OCI-LY7 (cell line): ENCODE measurements at regions not wholly inside any gene's neighbourhood (a gene's known extent, or its start where the extent isn't known, plus 50 kb on each side); places are given as distances from the start of the nearest gene placed in this dataset.

Experiments used
- EZH2phosphoT487 ChIP-seq: fragments of 200-600 bp; sonication (generic); IDR thresholded peaks from 2 replicates; pipeline ENCODE4 v1.6.1; 2018; ENCODE audit warnings: low read depth, borderline replicate concordance, mild to moderate bottlenecking, mixed run types, antibody characterized with exemption, low read length, moderate library complexity, mixed read lengths
- TF ChIP-seq, protein P1 (sequence below): fragments of 200-600 bp; sonication (generic); conservative IDR thresholded peaks from 2 replicates; pipeline ENCODE4 v1.5.1; 2014; ENCODE audit warnings: mild to moderate bottlenecking, antibody characterized with exemption, low read length, moderate library complexity, mixed read lengths

- TF ChIP-seq, protein P1, sequence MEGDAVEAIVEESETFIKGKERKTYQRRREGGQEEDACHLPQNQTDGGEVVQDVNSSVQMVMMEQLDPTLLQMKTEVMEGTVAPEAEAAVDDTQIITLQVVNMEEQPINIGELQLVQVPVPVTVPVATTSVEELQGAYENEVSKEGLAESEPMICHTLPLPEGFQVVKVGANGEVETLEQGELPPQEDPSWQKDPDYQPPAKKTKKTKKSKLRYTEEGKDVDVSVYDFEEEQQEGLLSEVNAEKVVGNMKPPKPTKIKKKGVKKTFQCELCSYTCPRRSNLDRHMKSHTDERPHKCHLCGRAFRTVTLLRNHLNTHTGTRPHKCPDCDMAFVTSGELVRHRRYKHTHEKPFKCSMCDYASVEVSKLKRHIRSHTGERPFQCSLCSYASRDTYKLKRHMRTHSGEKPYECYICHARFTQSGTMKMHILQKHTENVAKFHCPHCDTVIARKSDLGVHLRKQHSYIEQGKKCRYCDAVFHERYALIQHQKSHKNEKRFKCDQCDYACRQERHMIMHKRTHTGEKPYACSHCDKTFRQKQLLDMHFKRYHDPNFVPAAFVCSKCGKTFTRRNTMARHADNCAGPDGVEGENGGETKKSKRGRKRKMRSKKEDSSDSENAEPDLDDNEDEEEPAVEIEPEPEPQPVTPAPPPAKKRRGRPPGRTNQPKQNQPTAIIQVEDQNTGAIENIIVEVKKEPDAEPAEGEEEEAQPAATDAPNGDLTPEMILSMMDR, result no peak
- TF ChIP-seq EZH2phosphoT487, result no peak
Observed at GRCh38 chr3:104066658-104067057, 1300.1 kb upstream of the ALCAM start.
